Gastroesophageal sphincter (tissue), 4 donors: ENCODE measurements at regions not wholly inside any gene's neighbourhood (a gene's known extent, or its start where the extent isn't known, plus 50 kb on each side); places are given as distances from the start of the nearest gene placed in this dataset.

Source experiments
- ATAC-seq: fragments of 150-250 bp; one replicate; pipeline ENCODE4 v1.9.1; 2016; ENCODE audit warnings: mild to moderate bottlenecking, moderate library complexity
- H3K27ac ChIP-seq, 4 donors: fragments of 200-600 bp; sonication (generic) in 3 of 4; 1 replicate in 3 of 4; 2 replicates in 1 of 4; pipeline ENCODE4 v1.5.1; 2016 to 2019
- H3K27me3 ChIP-seq: fragments of 200-600 bp; sonication (generic); one replicate; pipeline ENCODE4 v1.5.1; 2019
- H3K36me3 ChIP-seq, 2 donors: fragments of 200-600 bp; sonication (generic); one replicate each; pipeline ENCODE4 v1.5.1; 2019; ENCODE audit warnings: control low read depth in 1 of 2
- H3K4me1 ChIP-seq, 3 donors: fragments of 200-600 bp; sonication (generic); 1 replicate in 2 of 3; 2 replicates in 1 of 3; pipeline ENCODE4 v1.5.1; 2016 to 2019; ENCODE audit warnings: control low read depth in 2 of 3
- H3K4me3 ChIP-seq, 2 donors: fragments of 200-600 bp; sonication (generic); one replicate each; pipeline ENCODE4 v1.5.1; 2019; ENCODE audit warnings: mild to moderate bottlenecking in 1 of 2, moderate library complexity in 1 of 2
- H3K9me3 ChIP-seq, 3 donors: fragments of 200-600 bp; sonication (generic); one replicate each; pipeline ENCODE4 v1.5.1; 2017 to 2019; ENCODE audit warnings: control low read depth in 2 of 3
- EP300 ChIP-seq: sonication (generic); formaldehyde crosslinking; IDR thresholded peaks from one replicate; pipeline ENCODE4 v1.6.1; 2017; ENCODE audit warnings: antibody characterized with exemption, mild to moderate bottlenecking
- POLR2A ChIP-seq, 2 donors: fragments of 450-650 bp; IDR thresholded peaks; one replicate each; pipeline ENCODE4 v1.6.1; 2017; ENCODE audit warnings: antibody characterized with exemption in 2 of 2, mild to moderate bottlenecking in 2 of 2, moderate library complexity in 1 of 2
- POLR2AphosphoS5 ChIP-seq: sonication (generic); formaldehyde crosslinking; IDR thresholded peaks from one replicate; pipeline ENCODE4 v1.6.1; 2017; ENCODE audit warnings: antibody characterized with exemption
- WGBS, 2 donors: methylation state at CpG; one replicate each; pipeline ENCODE4 v1.1.5; 2018; ENCODE audit warnings: low coverage in 1 of 2; 5-methylcytosine and 5-hydroxymethylcytosine counted together
- TF ChIP-seq, protein P1 (sequence below), 4 experiments: fragments of 200-600 bp in 2 of 4; fragments of 450-650 bp in 2 of 4; sonication (generic) in 1 of 4; IDR thresholded peaks; one replicate each; pipeline ENCODE4 v1.5.1; 2017 to 2019; ENCODE audit warnings: antibody characterized with exemption in 4 of 4, mild to moderate bottlenecking in 2 of 4, moderate library complexity in 2 of 4

DNA sequence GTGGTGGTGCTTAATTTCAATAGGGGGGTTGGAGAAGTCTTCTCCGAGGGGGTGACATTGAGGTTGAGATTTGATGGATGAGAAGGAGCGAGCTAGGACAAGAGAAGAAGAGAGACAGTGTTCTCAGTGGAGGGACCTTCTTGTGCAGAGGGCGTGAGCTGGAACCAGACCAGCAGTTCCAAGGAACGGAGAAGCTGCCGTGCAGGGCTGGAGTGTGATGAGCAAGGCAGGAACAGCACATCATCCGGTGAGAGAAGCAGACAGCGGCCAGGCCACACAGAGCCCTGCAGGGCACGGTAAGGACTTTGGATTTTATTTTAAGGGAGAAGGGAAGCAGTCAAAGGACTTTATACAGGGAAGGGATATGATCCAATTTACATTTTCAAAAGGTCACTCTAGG is 206.9 kb downstream of the MELK start:
- Histone ChIP-seq H3K4me3 (peak overlapping the region in 1 of 2 donors; percentile 25), H3K27ac (no peak overlapping the region), H3K27me3 (peaks cover 87% of the 10 kb centered on the region), H3K9me3 (no peaks in the 10 kb centered on the region), H3K36me3 (no peaks in the 10 kb centered on the region), H3K4me1 (no peaks in the 10 kb centered on the region)
- 26 to 62% methylated on average over 5 to 8 of the region's 8 CpGs for WGBS, 2 donors
- no peak for ATAC-seq
- TF ChIP-seq POLR2AphosphoS5, result no peak
- TF ChIP-seq EP300, result no peak
- TF ChIP-seq, protein P1, sequence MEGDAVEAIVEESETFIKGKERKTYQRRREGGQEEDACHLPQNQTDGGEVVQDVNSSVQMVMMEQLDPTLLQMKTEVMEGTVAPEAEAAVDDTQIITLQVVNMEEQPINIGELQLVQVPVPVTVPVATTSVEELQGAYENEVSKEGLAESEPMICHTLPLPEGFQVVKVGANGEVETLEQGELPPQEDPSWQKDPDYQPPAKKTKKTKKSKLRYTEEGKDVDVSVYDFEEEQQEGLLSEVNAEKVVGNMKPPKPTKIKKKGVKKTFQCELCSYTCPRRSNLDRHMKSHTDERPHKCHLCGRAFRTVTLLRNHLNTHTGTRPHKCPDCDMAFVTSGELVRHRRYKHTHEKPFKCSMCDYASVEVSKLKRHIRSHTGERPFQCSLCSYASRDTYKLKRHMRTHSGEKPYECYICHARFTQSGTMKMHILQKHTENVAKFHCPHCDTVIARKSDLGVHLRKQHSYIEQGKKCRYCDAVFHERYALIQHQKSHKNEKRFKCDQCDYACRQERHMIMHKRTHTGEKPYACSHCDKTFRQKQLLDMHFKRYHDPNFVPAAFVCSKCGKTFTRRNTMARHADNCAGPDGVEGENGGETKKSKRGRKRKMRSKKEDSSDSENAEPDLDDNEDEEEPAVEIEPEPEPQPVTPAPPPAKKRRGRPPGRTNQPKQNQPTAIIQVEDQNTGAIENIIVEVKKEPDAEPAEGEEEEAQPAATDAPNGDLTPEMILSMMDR (IDR thresholded peaks at IDR 0.05), result no peak
- TF ChIP-seq POLR2A (IDR thresholded peaks at IDR 0.05), result no peak

DNA sequence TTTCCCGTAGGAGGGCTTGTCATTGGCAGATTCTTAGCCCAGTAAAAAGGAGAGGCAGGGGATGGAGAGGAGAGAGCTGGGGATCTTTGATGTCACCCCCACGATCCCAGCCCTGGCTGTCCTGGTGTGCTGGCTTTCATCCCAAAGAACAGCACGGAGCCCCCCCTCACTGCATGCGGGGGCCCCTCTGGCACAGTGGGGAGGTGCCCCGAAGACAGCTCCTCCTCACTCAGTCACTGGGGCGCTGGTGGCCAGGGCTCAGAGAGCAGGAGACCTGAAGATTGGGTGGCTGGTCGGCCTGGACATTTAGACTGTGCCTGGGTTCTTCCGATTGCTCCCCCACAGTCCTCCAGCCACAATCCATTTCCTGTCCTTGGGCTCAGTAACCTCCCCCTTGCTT is 207.5 kb downstream of the MELK start:
- 7 to 22% methylated on average over 2 to 6 of the region's 8 CpGs for WGBS, 2 donors
- peaks cover 85% of the 10 kb centered on the region for H3K27me3 ChIP-seq
- ATAC-seq, result no peak
- no peaks in the 10 kb centered on the region for H3K9me3 ChIP-seq
- no peak for TF ChIP-seq EP300
- no peak for TF ChIP-seq POLR2A (IDR thresholded peaks at IDR 0.05)
- TF ChIP-seq POLR2AphosphoS5, result no peak
- TF ChIP-seq, protein P1 (IDR thresholded peaks at IDR 0.05), result no peak
- peak overlapping the region in 1 of 2 donors; percentile 25 for H3K4me3 ChIP-seq
- H3K36me3 ChIP-seq, result no peaks in the 10 kb centered on the region
- no peaks in the 10 kb centered on the region for H3K4me1 ChIP-seq
- H3K27ac ChIP-seq, result no peak overlapping the region

DNA sequence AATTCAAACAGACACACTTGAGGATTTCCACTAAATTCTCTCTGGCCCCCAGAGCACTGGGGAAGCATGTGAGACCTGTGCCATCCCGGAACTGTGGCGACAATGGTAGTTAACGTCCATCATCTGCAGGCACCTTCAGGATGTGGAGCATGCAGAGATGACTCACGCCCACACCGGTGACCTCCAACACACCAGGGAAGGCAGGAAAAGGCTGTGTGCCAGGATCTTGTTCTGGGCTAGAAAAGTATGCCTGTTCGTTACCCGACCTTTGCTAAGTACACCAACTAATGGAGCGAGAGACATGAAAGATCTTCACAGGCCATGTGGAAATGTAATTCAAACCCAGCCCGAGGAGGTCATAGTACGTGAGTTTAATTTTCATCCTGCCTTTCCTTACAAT is 208.8 kb downstream of the MELK start:
- no peak for ATAC-seq
- Histone ChIP-seq H3K4me1 (no peaks in the 10 kb centered on the region), H3K36me3 (no peaks in the 10 kb centered on the region), H3K9me3 (no peaks in the 10 kb centered on the region), H3K27ac (no peak overlapping the region), H3K27me3 (peaks cover 71% of the 10 kb centered on the region), H3K4me3 (no peak overlapping the region)
- WGBS, 2 donors, result 32 to 48% methylated on average over 6 to 10 of the region's 10 CpGs
- no peak for TF ChIP-seq EP300
- TF ChIP-seq, protein P1 (IDR thresholded peaks at IDR 0.05), result no peak
- TF ChIP-seq POLR2A (IDR thresholded peaks at IDR 0.05), result no peak
- TF ChIP-seq POLR2AphosphoS5, result no peak
